Mammary epithelial cell (primary cell): ENCODE measurements at regions not wholly inside any gene's neighbourhood (a gene's known extent, or its start where the extent isn't known, plus 50 kb on each side); places are given as distances from the start of the nearest gene placed in this dataset.

Experiments
- EZH2 ChIP-seq: IDR thresholded peaks from 2 replicates; pipeline ENCODE4 v1.6.1; 2012; ENCODE audit warnings: low read length, inconsistent platforms, borderline replicate concordance
- TF ChIP-seq, protein P1 (sequence below), 2 donors: IDR thresholded peaks in 1 of 2; conservative IDR thresholded peaks in 1 of 2; 2 replicates each; pipeline ENCODE4 v1.5.1; 2011 to 2012; ENCODE audit warnings: inconsistent platforms in 2 of 2, low read length in 2 of 2, mild to moderate bottlenecking in 2 of 2, control low read depth in 1 of 2, low read depth in 1 of 2; ENCODE audit not compliant: insufficient read depth in 1 of 2; ENCODE audit errors: extremely low read depth in 1 of 2

DNA sequence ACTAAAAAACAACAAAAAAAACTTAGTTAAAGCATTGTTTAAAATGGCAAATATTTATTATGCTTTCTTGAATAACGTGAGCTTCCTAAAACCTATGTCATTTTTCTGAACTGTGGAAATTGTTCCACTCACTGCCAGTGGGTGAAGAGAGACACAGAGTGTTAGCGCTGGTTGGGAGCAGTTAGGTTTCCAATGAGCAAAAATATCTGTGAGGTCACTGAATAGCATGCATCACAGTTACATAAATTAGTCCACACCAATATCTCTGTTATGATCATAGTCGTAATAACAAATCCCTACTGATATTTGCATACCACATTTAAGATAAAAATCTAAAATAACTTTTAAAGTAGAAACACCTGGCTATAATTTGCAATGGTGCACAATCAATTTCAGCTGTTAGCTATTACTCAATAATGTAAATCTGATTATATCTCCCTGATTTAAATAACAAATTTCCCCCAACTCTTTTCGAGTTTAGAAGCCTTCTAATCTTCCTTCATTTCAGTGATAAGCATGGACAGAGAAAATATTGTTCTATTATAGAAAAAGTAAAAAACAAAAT is 1094.0 kb upstream of the KLHL29 start:
- TF ChIP-seq, protein P1, sequence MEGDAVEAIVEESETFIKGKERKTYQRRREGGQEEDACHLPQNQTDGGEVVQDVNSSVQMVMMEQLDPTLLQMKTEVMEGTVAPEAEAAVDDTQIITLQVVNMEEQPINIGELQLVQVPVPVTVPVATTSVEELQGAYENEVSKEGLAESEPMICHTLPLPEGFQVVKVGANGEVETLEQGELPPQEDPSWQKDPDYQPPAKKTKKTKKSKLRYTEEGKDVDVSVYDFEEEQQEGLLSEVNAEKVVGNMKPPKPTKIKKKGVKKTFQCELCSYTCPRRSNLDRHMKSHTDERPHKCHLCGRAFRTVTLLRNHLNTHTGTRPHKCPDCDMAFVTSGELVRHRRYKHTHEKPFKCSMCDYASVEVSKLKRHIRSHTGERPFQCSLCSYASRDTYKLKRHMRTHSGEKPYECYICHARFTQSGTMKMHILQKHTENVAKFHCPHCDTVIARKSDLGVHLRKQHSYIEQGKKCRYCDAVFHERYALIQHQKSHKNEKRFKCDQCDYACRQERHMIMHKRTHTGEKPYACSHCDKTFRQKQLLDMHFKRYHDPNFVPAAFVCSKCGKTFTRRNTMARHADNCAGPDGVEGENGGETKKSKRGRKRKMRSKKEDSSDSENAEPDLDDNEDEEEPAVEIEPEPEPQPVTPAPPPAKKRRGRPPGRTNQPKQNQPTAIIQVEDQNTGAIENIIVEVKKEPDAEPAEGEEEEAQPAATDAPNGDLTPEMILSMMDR (conservative IDR thresholded peaks at IDR 0.05 in 1 of 2, IDR thresholded peaks at IDR 0.05 in 1 of 2; ENCODE audit: extremely low read depth in 1 of 2, insufficient read depth in 1 of 2, low read depth in 1 of 2, low read length in 2 of 2), result no peak
- TF ChIP-seq EZH2, result no peak
